ENCODE measurements at regions not wholly inside any gene's neighbourhood (a gene's known extent, or its start where the extent isn't known, plus 50 kb on each side); places are given as distances from the start of the nearest gene placed in this dataset.

DNA sequence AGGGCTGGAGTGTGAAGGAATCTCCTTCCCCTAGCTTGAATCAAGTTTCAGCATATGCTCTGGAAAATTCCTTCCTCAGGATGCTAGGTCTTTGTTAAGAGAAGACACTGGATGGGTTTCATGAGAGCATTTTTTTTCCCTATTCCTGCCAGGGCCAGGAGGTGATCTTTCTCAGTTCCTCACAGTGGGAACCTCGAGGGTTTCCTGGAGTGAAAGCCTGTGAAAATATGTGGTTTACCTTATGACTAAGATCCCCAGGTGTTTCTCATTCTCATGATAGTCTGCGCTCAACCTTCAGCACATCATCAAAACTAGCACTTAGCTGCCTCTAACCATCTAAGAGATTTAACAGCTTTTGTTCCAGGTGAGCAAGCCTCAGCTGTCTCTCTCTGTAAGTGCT is 985.3 kb upstream of the FAT3 start:
- no peak for DNase-seq (ENCODE audit: low read depth)
- TF ChIP-seq, protein P1, sequence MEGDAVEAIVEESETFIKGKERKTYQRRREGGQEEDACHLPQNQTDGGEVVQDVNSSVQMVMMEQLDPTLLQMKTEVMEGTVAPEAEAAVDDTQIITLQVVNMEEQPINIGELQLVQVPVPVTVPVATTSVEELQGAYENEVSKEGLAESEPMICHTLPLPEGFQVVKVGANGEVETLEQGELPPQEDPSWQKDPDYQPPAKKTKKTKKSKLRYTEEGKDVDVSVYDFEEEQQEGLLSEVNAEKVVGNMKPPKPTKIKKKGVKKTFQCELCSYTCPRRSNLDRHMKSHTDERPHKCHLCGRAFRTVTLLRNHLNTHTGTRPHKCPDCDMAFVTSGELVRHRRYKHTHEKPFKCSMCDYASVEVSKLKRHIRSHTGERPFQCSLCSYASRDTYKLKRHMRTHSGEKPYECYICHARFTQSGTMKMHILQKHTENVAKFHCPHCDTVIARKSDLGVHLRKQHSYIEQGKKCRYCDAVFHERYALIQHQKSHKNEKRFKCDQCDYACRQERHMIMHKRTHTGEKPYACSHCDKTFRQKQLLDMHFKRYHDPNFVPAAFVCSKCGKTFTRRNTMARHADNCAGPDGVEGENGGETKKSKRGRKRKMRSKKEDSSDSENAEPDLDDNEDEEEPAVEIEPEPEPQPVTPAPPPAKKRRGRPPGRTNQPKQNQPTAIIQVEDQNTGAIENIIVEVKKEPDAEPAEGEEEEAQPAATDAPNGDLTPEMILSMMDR (IDR thresholded peaks at IDR 0.05; ENCODE audit: insufficient read depth, low read length) = no peak
- no peak overlapping the region for H3K4me3 ChIP-seq (ENCODE audit: low read depth, low read length)

DNA sequence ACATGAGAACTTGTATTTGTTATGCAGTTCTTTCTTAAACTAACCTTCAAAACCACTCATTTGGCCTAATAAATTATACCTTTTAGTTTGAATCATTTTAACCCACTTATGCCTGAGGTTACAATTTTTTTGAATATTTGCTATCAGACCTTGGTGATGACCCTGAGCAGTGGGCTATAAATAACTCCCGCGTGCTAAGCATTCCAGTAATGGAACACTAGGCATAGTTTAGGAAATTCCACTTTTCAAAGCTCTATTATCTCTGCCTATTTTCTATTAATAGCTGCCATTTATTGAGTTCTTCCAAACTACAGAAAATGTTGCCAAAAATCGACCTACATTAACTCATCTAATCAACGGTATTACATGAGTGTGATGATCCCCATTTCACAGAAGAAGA is 993.4 kb upstream of the FAT3 start:
- no peak overlapping the region for H3K4me3 ChIP-seq (ENCODE audit: low read depth, low read length)
- TF ChIP-seq, protein P1 (IDR thresholded peaks at IDR 0.05; ENCODE audit: insufficient read depth, low read length) = no peak
- DNase-seq (ENCODE audit: low read depth) = no peak

DNA sequence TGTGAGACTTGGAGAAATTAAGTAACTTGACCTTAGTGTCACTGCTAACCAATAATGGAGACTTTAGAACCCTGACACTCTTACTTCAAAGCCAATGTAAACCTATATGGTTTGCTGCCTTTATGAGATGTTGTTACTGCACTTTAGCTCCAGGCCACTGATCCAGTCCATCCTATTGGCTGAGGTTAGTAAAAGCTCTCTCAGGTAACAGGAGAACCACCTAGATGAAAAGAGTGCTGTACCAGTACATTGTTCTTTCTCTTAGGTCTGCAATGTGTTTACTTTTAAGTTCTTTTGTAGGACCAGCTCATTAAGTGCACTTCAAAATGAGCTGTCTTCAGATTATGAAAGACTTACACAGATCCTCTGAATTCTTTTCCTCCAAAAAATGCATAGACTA is 994.0 kb upstream of the FAT3 start:
- no peak for DNase-seq (ENCODE audit: low read depth)
- TF ChIP-seq, protein P1 (IDR thresholded peaks at IDR 0.05; ENCODE audit: insufficient read depth, low read length) = no peak
- H3K4me3 ChIP-seq (ENCODE audit: low read depth, low read length) = no peak overlapping the region

DNA sequence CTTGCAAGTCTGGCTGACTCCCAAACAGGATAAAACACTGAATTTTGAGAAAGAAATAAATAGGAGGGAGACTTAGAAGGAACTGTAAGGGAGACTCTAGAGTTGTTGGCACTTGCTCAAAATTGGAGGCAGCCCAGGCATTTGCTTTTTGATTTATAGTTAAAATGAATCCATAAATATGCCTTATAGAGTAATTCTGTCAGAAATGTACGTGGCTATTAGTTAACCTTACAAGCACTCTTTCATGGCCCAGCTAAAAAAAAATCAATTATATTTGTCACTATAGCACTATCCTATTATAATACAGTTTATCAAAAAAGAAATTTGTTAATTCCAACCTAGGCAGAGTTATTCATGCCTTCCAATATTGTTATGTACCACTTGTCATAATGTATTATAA is 1000.0 kb upstream of the CHORDC1 start:
- H3K4me3 ChIP-seq (ENCODE audit: low read depth, low read length) = no peak overlapping the region
- TF ChIP-seq, protein P1 (IDR thresholded peaks at IDR 0.05; ENCODE audit: insufficient read depth, low read length) = no peak
- no peak for DNase-seq (ENCODE audit: low read depth)

DNA sequence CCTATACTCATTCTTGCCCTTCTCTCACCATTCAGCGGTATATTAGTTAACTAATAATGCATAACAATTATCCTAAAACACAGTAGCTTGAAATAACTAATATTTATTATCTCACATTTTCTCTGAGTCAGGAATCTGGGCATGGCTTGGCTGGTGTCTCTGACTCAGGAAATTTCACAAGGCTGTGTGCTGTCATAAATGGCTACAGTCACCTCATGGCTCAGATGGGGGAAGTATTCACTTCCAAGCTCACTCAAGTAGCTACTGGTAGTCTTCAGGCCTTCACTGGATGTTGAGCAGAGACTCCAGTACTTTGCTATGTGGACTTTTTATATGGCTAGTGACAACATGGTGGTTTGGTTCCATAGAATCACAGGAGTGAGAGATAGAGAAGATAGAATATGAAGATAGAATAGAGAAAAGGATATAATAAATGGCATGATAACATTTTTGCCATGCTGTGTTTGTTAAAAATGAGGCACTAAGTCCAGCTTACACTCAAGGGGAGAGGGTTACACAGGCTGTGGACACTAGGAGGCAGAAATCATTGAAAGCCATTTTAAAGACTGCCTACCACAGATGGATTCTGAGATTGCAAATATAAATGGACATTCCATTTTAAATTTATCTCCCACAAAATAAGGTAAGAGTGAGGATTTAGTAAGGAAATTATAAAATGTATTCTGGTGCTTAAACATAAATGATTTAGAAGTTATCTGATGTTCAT is 997.8 kb upstream of the CHORDC1 start:
- no peak overlapping the region for H3K4me3 ChIP-seq (ENCODE audit: low read depth, low read length)
- TF ChIP-seq, protein P1 (IDR thresholded peaks at IDR 0.05; ENCODE audit: insufficient read depth, low read length) = no peak
- DNase-seq (ENCODE audit: low read depth) = peak; percentile 54

DNA sequence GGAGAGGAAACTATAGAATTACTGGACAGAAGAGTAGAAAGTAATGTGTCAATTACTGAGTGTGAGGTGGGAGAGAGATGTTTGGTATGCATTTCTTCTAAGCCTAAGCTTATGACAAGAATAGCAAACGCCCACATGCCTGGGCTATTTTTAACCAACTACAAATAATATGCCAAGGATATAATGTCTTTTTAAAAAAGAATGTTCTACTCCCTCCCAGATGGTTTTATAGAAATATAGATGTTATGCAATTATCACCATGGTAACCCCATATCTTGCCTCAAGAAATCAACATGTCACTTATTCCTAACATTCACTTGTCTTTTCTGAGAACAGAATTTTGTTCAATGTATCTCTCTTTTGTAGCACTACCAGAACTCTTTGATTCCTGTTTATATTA is 996.7 kb upstream of the CHORDC1 start:
- peak; percentile 48 for DNase-seq (ENCODE audit: low read depth)
- H3K4me3 ChIP-seq (ENCODE audit: low read depth, low read length) = no peak overlapping the region
- TF ChIP-seq, protein P1 (IDR thresholded peaks at IDR 0.05; ENCODE audit: insufficient read depth, low read length) = no peak

DNA sequence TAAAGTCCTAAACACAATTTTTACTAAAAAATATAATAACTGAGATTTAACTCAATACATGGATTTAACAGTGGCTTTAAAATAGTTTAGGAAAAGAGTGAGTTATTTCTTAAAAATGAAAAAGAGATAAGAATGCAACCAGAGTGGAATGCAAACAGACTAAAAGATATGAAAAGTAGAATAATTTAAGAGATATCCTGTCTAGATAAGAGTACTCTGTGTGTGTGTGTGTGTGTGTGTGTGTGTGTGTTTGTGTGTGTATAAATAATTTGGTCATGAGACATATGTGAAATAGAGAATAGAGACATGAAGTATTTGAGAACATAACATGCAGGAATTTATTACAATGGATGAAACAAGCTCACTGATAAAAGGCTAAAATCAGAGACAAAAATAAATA is 986.9 kb upstream of the CHORDC1 start:
- peak; percentile 51 for DNase-seq (ENCODE audit: low read depth)
- no peak overlapping the region for H3K4me3 ChIP-seq (ENCODE audit: low read depth, low read length)
- TF ChIP-seq, protein P1 (IDR thresholded peaks at IDR 0.05; ENCODE audit: insufficient read depth, low read length) = no peak
